HepG2 (cell line): ENCODE measurements at regions not wholly inside any gene's neighbourhood (a gene's known extent, or its start where the extent isn't known, plus 50 kb on each side); places are given as distances from the start of the nearest gene placed in this dataset.

Experiments used
- ATAC-seq: fragments of 200-7000 bp; cut with Tn5 transposase; 3 replicates; pipeline ENCODE4 v1.9.1; 2020; ENCODE audit warnings: mild to moderate bottlenecking, moderate library complexity
- BruUV-seq: library from RNA; stranded (reverse); fragments of 400-500 nt; replicated peaks from 2 replicates; lab custom pipeline; 2021; lab: Mats Ljungman, UMichigan
- CTCF ChIA-PET: fragments of 300-600 bp; formaldehyde crosslinking; extraction: SDS; loops from one replicate; lab custom pipeline; 2021; ENCODE audit warnings: low total read pairs, inconsistent platforms, low intra/inter-chr PET ratio; lab: Yijun Ruan, JAX
- POLR2A ChIA-PET: fragments of 350-600 bp; sonication (Branson Sonifier 250); formaldehyde crosslinking; loops from one replicate; lab custom pipeline; 2020; ENCODE audit warnings: antibody characterized with exemption, inconsistent platforms; lab: Yijun Ruan, JAX
- DNase-seq: peaks from one replicate; pipeline ENCODE4 v3.0.0-alpha.2; 2015; ENCODE audit warnings: low spot score
- FAIRE-seq: peaks from 3 replicates; lab custom pipeline; 2011; peaks lifted over from hg19 to GRCh38; lab: Jason Lieb, UNC
- H2AFZ ChIP-seq: one replicate; pipeline ENCODE4 v1.6.1; 2011; ENCODE audit warnings: low read length, inconsistent platforms
- H3K27ac ChIP-seq: fragments of 300-600 bp; 3 replicates; pipeline ENCODE4 v1.8.0; 2011; ENCODE audit warnings: mixed run types, mild to moderate bottlenecking, mixed read lengths, low read length, inconsistent platforms; ENCODE audit not compliant: insufficient read depth; ENCODE audit errors: extremely low read length
- H3K27me3 ChIP-seq, 2 experiments: fragments of 200-600 bp in 1 of 2; 2 replicates in 1 of 2; 3 replicates in 1 of 2; pipeline versions ENCODE4 v1.6.0 to v1.8.0; 2011; ENCODE audit warnings: low read length in 2 of 2, mild to moderate bottlenecking in 2 of 2, moderate library complexity in 2 of 2, inconsistent platforms in 1 of 2; ENCODE audit not compliant: insufficient read depth in 2 of 2, control insufficient read depth in 1 of 2
- H3K36me3 ChIP-seq, 2 experiments: fragments of 200-600 bp in 1 of 2; replicated peaks in 1 of 2; 2 replicates in 1 of 2; 3 replicates in 1 of 2; pipeline versions ENCODE4 v1.5.1 to v1.8.0; 2011; ENCODE audit warnings: low read length in 2 of 2, inconsistent platforms in 1 of 2; ENCODE audit not compliant: insufficient read depth in 2 of 2, control insufficient read depth in 1 of 2
- H3K4me1 ChIP-seq: 2 replicates; pipeline ENCODE4 v1.5.1; 2012; ENCODE audit warnings: low read length, inconsistent platforms; ENCODE audit not compliant: insufficient read depth
- H3K4me2 ChIP-seq: 2 replicates; pipeline ENCODE4 v1.6.0; 2011; ENCODE audit warnings: low read depth, low read length, inconsistent platforms
- H3K4me3 ChIP-seq, 3 experiments: fragments of 200-600 bp in 1 of 3; sonication (generic), shearing (Covaris generic) in 1 of 3; replicated peaks in 1 of 3; 2 replicates each; pipeline ENCODE4 v1.5.1; 2011 to 2016; ENCODE audit warnings: low read length in 3 of 3, inconsistent platforms in 2 of 3, low read depth in 2 of 3, mild to moderate bottlenecking in 2 of 3, control low read depth in 1 of 3, mixed read lengths in 1 of 3; ENCODE audit not compliant: insufficient read depth in 1 of 3
- H3K79me2 ChIP-seq: one replicate; pipeline ENCODE4 v1.6.1; 2011; ENCODE audit warnings: low read length, inconsistent platforms; ENCODE audit not compliant: insufficient read depth
- H3K9ac ChIP-seq: 2 replicates; pipeline ENCODE4 v1.6.0; 2011; ENCODE audit warnings: mild to moderate bottlenecking, low read depth, low read length, inconsistent platforms; ENCODE audit not compliant: insufficient read depth
- H3K9me3 ChIP-seq: 2 replicates; pipeline ENCODE4 v1.5.1; 2012; ENCODE audit warnings: mild to moderate bottlenecking, low read length
- H4K20me1 ChIP-seq: 2 replicates; pipeline ENCODE4 v1.6.0; 2011; ENCODE audit warnings: inconsistent platforms, mild to moderate bottlenecking, low read length, moderate library complexity; ENCODE audit not compliant: insufficient read depth
- GFI1 ChIP-seq: sonication (generic); formaldehyde crosslinking; IDR thresholded peaks from 2 replicates; pipeline ENCODE4 v1.5.0; 2020; ENCODE audit warnings: missing genetic modification reagents, mild to moderate bottlenecking, borderline replicate concordance
- HMGXB3 ChIP-seq: sonication (generic); formaldehyde crosslinking; IDR thresholded peaks from 2 replicates; pipeline ENCODE4 v1.4.0; 2020; ENCODE audit warnings: missing genetic modification reagents, borderline replicate concordance
- NCOA5 ChIP-seq: sonication (generic); formaldehyde crosslinking; IDR thresholded peaks from 2 replicates; pipeline ENCODE4 v1.4.0; 2020; ENCODE audit warnings: missing genetic modification reagents
- PCBP1 ChIP-seq: fragments of 200-400 bp; formaldehyde crosslinking; IDR thresholded peaks from 2 replicates; pipeline ENCODE4 v1.6.1; 2017; ENCODE audit warnings: mild to moderate bottlenecking, low read depth, low read length, borderline replicate concordance
- PRMT3 ChIP-seq: sonication (generic); formaldehyde crosslinking; IDR thresholded peaks from 2 replicates; pipeline ENCODE4 v1.8.1; 2022; ENCODE audit warnings: low read depth, mild to moderate bottlenecking, moderate library complexity, missing genetic modification reagents, borderline replicate concordance
- SPEN ChIP-seq: sonication (generic); formaldehyde crosslinking; IDR thresholded peaks from 2 replicates; pipeline ENCODE4 v1.5.1; 2020; ENCODE audit warnings: low read depth, mild to moderate bottlenecking, missing genetic modification reagents
- USF2 ChIP-seq, 2 experiments: sonication (generic) in 1 of 2; formaldehyde crosslinking in 1 of 2; IDR thresholded peaks; 2 replicates each; pipeline versions ENCODE4 v1.5.1 to v1.6.1; 2011 to 2020; ENCODE audit warnings: borderline replicate concordance in 1 of 2, low read depth in 1 of 2, low read length in 1 of 2, mild to moderate bottlenecking in 1 of 2, missing genetic modification reagents in 1 of 2, moderate library complexity in 1 of 2
- YEATS2 ChIP-seq: sonication (generic); formaldehyde crosslinking; IDR thresholded peaks from 2 replicates; pipeline ENCODE4 v1.4.0; 2020; ENCODE audit warnings: missing genetic modification reagents, borderline replicate concordance
- ZBTB46 ChIP-seq: sonication (generic); formaldehyde crosslinking; IDR thresholded peaks from 2 replicates; pipeline ENCODE4 v1.4.0; 2020; ENCODE audit warnings: mild to moderate bottlenecking, missing genetic modification reagents, borderline replicate concordance
- ZC3H4 ChIP-seq: sonication (generic); formaldehyde crosslinking; IDR thresholded peaks from 2 replicates; pipeline ENCODE4 v1.4.0; 2020; ENCODE audit warnings: missing genetic modification reagents, borderline replicate concordance
- ZFX ChIP-seq: sonication (generic); formaldehyde crosslinking; IDR thresholded peaks from 2 replicates; pipeline ENCODE4 v1.4.0; 2020; ENCODE audit warnings: mild to moderate bottlenecking, low read depth, missing genetic modification reagents, moderate library complexity
- ZNF253 ChIP-seq: sonication (generic); formaldehyde crosslinking; IDR thresholded peaks from 2 replicates; pipeline ENCODE4 v1.8.0; 2022; ENCODE audit warnings: mild to moderate bottlenecking, missing genetic modification reagents, borderline replicate concordance
- ZNF768 ChIP-seq: sonication (generic); formaldehyde crosslinking; IDR thresholded peaks from 2 replicates; pipeline ENCODE4 v1.4.0; 2020; ENCODE audit warnings: missing genetic modification reagents
- ZUFSP ChIP-seq: sonication (generic); formaldehyde crosslinking; IDR thresholded peaks from 2 replicates; pipeline ENCODE4 v1.9.0; 2021; ENCODE audit warnings: missing genetic modification reagents, mild to moderate bottlenecking, borderline replicate concordance
- WGBS: methylation state at CpG from one replicate; pipeline ENCODE4 v1.1.6; 2017; ENCODE audit warnings: low lambda C conversion rate; 5-methylcytosine and 5-hydroxymethylcytosine counted together
- in situ Hi-C: cut with HindIII; loops from 2 replicates; pipeline ENCODE4 v1.10.0; 2017; ENCODE audit warnings: low pct_unique_long_range_greater_than_20kb; ENCODE audit not compliant: extremely low pct_ligation_motif_present
- intact Hi-C: fragments of 100-400 bp; cut with micrococcal nuclease; formaldehyde crosslinking; loops from one replicate; pipeline ENCODE4 v1.10.0; 2022; ENCODE audit not compliant: unreplicated experiment

- no TSS peak for BruUV-seq
- POLR2A ChIA-PET: no interaction called here
- WGBS: 93% methylated on average over 3 of the region's 3 CpGs
- DNase-seq (no peak), ATAC-seq (no peak), FAIRE-seq (no peak)
- no peaks in the 10 kb centered on the region for H3K27me3 ChIP-seq
- CTCF ChIA-PET: no interaction called here
- no peaks in the 10 kb centered on the region for H3K36me3 ChIP-seq
- no peak overlapping the region for H3K4me2 ChIP-seq
- H3K79me2 ChIP-seq: no peaks in the 10 kb centered on the region
- intact Hi-C loops: no loop called here
- H4K20me1 ChIP-seq: no peaks in the 10 kb centered on the region
- no peak overlapping the region for H3K9ac ChIP-seq
- no peaks in the 10 kb centered on the region for H3K9me3 ChIP-seq
- no peak overlapping the region for H3K27ac ChIP-seq
- no peak overlapping the region for H3K4me3 ChIP-seq
- H3K4me1 ChIP-seq: peaks cover 8% of the 10 kb centered on the region; the same call in 1 of the 2 replicates
- no peak overlapping the region for H2AFZ ChIP-seq
- in situ Hi-C loops: no loop called here
- TF ChIP-seq SPEN (CRISPR knock-in tag) (no peak), PRMT3 (CRISPR knock-in tag) (no peak), ZC3H4 (no peak), ZUFSP (CRISPR knock-in tag) (no peak), NCOA5 (no peak), ZNF253 (CRISPR knock-in tag) (no peak), YEATS2 (CRISPR knock-in tag) (no peak), ZFX (CRISPR knock-in tag) (no peak), ZNF768 (CRISPR knock-in tag) (no peak), PCBP1 (no peak), GFI1 (CRISPR knock-in tag) (no peak), USF2 (IDR thresholded peaks at IDR 0.05; ENCODE audit: low read depth, low read length) (no peak), USF2 (CRISPR knock-in tag; IDR thresholded peaks at IDR 0.05; ENCODE audit: borderline replicate concordance) (no peak), HMGXB3 (CRISPR knock-in tag) (no peak), ZBTB46 (CRISPR knock-in tag) (no peak)
These were observed 106.3 kb upstream of the PMFBP1 start for GRCh38 chr16:72278301-72278700.
